GM21576 (cell line): ENCODE measurements at regions not wholly inside any gene's neighbourhood (a gene's known extent, or its start where the extent isn't known, plus 50 kb on each side); places are given as distances from the start of the nearest gene placed in this dataset.

Experiments
- ATAC-seq: cut with Tn5 transposase; IDR thresholded peaks from one replicate; pipeline ENCODE4 v1.9.1; 2021; ENCODE audit warnings: mild to moderate bottlenecking, moderate library complexity; ENCODE audit not compliant: unreplicated experiment

DNA sequence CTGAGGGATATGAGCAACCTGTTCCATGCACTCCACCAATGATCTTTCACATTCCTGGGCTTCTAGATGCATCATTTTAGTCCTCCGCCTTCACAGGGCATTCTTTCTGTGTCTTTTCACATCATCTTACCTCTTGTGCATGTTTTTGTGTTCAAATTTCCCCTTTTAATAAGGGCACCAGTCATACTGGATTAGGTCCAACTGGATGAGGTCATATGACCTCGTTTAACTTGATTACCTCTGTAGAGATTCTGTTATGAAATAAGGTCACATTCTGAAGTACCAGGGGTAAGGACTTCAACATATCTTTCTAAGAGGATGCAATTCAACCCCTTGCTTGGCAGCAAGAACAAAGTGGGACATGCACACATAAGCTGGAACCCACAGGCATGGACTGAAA, 335.3 kb upstream of the TLE4 start:
- no peak for ATAC-seq

- no peak for ATAC-seq
These were observed 333.9 kb upstream of the TLE4 start for GRCh38 chr9:79237861-79238260.

DNA sequence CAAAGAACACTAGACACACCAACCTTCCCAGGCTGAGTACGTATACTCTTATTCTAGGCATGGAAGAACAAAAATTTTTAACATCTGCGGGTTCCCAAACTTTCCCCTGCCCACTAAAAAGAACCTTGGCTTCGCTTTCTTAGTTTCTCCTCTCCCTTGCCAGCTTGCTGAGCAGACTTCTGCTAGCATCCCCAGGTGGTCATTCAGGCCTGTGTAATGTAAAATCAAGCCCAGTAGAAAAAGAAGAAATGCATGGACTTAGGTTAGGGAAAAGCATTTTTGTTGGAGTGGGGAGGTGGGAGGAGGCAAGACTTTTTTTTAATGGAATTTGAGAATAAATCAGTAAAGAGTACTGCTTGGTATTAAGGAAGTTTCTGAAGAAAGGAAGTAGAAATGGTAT, 331.0 kb upstream of the TLE4 start:
- ATAC-seq = no peak

- no peak for ATAC-seq
These were observed 329.3 kb upstream of the TLE4 start for GRCh38 chr9:79242489-79242888.

- no peak for ATAC-seq
These were observed 325.6 kb upstream of the TLE4 start for GRCh38 chr9:79246170-79246569.

GRCh38 chr9:79247021-79247420, 324.7 kb upstream of the TLE4 start:
- ATAC-seq = no peak

GRCh38 chr9:79250806-79251205, 321.0 kb upstream of the TLE4 start:
- ATAC-seq = no peak

DNA sequence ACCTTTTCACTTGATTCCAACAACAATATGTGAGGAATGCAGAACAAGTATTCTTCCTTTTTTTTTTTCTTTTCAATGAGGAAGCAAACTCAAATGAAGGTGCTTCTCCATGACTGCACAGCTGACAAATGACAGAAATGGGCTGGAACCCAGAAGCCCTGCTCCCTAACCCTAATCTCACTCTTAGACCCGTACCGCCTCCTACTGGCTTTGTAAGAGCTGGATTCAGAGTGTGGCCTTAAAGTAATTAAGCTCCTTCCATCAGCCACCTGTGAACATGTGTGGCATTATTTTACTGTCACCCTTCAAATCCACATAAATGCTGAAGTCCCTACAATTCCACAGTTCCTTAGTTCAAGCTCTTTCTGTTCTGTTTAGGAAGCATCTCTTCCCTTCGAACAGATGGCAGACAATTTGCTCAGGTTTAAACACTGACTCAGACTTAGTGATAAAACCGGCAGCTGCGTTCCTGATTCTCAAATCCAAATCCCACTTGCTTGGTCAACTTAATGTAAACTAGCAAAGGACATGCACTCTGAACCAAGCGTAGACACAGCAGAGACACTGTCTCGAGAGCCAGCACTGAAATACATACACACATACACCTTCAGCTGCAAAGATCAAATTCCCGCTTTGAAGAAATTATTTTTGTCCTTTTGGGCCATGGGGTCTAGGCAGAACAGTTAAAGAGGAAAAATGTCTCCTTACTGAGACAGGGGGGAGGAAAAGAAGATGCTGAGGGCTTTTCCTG, 316.7 kb upstream of the TLE4 start:
- ATAC-seq = no peak

DNA sequence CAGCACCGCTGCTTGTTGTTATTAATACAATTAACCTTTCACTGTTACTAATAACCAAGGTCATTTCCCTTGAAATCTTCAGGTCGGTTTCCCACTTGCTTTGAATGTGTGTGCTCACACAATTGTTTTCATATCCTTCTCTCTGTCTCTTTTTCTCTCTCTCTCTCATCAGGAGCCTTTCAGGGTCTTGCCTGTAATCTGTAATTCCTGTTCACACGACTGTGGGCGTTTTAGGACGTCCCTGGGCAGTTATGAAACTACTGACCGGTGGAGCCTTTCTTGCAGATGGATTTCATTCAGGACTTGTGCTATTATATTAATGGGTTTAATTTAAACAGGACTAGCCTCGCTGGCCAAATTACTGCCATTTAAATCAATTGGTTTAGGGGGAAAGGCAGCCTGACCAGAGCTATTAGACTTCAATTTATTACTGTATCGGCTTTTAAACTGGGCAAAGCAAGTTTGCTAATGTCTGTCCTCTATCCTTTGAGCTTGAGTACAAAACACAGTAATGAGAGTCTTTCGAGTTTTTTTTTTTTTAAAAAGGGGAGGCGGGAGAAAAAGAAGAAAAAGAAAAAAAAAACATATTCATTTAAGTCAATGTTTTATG, 316.0 kb upstream of the TLE4 start:
- ATAC-seq = no peak

DNA sequence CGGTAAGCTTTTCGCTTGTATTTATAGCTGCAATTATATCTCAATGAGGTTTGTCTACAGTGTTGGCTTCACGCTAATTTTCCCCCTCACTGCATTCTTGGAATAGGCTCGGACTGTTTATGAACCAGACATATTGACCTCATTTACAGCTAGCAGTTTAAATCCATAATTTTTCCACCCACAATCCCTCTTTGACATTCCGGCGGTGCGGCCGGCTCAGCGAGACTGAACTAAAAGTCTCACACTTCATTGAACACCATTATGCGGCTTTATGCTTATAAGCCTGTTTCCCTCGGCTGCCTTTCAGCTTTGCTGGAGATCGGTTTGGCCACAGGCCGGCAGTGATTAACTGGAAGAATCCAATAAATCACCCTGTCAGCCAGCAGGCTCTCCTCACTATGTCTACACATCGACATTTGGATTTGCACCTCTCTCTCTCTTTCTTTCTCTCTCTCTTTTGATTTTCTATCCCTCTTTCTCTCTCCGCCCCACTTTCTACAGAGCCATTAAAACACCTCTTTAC, 315.0 kb upstream of the TLE4 start:
- no peak for ATAC-seq

- no peak for ATAC-seq
These were observed 314.5 kb upstream of the TLE4 start for GRCh38 chr9:79257228-79257781.

DNA sequence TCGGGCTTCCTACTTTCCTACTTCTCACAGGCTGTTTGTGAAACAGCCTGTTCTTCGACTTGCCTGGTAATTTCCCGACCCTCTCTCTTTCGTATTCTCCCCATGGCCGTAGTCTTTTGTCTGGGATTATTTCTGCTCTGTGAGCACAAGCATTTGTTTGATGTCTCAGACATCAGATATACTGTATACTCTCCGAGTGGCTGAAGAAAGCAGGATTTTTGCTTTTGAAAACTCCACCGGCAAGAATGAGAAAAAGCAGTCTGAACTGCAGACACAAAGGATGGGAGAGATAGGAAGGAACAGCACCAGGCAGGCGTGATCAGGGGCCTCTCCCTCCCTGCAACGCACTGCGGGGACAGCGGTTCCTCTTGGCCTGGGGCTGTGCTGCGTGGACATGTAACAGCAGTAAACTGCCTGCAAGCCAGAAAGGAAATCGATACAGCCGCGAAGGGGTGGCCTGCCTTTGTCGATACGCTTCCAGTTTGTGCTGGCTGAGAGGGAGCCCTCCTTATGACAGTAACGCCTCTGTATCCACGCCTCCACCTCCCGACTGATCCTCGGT, 313.9 kb upstream of the TLE4 start:
- no peak for ATAC-seq

DNA sequence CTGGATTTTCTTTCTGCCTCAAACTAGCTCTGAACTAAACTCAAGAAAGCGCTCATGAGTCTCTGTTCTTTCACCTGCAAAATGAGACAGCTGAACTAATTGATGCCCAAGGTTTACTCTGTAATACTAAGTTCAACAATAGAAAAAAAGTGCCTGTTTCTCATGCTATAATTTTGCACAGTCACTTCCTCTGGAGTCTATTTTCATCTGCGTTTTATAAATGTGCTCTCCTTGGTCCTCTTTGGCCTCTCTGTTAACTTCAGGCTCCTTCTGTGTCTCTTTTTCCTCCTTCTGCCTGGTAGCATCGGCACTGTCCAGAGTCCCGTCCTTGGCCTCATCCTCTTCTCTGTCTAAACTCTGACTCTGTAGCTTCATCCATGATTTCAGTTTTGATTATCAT, 311.9 kb upstream of the TLE4 start:
- ATAC-seq = no peak

DNA sequence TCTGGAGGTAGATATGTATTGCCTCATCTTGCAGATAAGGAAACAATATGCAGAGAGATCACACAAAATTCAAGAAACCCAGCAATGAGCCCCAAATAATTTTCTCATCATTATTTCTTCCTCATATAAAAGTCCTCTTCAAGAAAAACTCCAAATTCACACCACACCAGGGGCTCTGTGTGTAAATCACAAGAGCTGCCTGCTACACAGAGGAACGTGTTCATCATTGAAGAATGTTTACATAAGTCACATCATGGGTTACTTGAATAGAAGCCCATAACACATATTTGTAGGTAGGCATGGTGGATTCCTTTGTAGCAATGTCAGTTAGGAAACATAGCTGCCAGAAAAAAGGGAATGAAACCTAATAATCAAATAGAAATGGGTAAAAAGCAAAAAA, 308.1 kb upstream of the TLE4 start:
- no peak for ATAC-seq

DNA sequence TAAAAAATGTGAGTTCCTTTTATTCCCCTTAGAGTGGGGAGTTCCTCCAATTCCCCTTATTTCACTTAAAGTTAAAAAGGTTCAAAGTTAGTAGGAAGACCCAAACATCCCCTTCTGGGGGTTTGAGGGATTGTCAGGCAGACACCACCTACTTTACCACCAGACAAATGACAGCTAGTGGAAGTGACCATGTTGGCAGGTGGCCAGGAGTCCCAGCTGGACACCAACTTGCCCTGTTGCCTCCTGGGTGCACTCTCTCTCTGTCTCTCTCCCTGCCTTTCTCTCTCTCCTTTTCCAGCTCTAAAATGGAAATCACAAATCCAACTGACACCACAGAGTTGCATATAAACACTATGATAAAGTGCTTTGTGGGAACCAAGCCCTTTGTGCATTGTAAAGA, 307.7 kb upstream of the TLE4 start:
- ATAC-seq = no peak

DNA sequence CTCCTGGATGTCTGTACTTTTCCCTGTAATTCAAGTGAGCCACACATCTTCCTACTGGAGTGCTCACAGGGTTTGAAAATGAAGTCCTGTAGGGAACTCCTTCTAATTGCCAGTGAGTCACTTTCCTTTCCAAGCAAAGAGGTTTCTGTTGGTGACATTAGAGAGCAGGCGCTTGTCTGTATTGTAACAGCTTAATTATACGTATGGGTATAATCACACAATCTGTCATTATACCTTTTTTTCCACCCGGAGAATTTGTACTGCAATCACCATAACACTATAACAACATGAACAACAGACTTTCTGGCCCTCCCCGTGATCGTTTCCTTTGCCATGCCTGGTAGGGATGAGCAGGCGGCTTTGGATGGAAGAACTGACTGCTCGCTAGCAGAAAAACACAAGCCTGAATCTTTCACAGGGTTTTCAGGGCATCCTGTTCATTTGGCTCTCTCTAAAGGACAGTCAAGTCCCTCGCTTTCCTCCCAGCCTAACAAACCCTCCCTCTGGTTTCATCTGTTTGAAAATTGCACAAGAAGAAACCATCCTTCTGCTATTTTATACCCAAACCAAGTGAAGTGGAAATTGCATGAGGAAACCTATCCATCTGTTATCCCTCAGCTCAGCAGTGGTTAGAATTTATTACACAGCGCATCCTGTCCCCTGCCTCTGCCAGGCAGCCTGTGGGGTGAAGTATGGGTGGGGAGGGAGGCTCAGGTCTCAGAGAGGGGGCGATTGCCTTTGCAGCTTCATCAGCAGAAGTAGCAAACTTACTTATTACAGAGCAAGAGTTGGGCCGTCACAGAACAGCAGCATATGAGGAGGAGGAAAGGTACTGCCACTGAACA, 307.0 kb upstream of the TLE4 start:
- ATAC-seq = no peak

DNA sequence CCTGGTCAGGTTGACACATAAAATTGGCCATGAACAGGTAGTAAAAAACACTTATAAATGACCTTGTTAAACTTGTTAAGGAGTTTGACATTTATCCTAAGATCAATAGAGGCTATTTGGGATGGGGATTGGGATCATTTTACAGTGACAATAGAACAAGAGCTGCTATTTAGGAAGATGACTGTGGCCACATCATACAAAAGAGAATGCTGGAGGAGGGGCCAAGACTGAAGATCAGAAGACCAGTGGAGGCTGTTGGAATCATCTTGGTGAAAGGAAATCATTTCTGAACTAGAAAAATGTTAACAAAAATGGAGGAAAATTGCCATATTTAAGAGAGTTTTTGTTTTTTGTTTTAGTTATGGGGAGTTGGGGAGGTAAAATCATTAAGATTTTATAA, 304.8 kb upstream of the TLE4 start:
- no peak for ATAC-seq

DNA sequence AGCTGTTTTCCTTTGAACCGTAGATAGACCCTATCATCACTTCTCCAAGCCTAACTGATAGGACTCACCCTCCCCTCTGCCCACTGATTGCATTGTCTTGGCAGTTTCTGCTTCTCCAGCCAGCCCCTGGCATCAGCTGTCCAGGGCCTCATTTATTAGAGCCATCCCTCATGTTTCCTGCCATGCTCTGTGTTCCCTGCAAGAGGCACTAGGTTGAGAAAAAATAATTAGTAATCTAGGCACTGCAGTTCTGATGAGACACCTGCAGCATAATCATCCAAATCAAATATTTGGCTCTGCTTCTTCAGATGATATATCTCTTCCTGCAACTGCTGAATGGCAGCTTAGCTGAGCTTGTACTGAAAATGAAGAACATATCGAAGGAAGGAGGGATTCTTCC, 303.0 kb upstream of the TLE4 start:
- ATAC-seq = no peak

- ATAC-seq = no peak
These were observed 298.5 kb upstream of the TLE4 start for GRCh38 chr9:79273311-79273710.

- no peak for ATAC-seq
These were observed 292.4 kb upstream of the TLE4 start for GRCh38 chr9:79279356-79279755.

GRCh38 chr9:79280691-79281090, 291.1 kb upstream of the TLE4 start:
- no peak for ATAC-seq
